Mesothelial cell of epicardium (in vitro differentiated cells): ENCODE measurements at regions not wholly inside any gene's neighbourhood (a gene's known extent, or its start where the extent isn't known, plus 50 kb on each side); places are given as distances from the start of the nearest gene placed in this dataset.
"Not testable (repeated sequence)": the region's sequence is repeated elsewhere in the genome, so short reads cannot be mapped to it uniquely, and the experiment has no call there.

Source experiments
- DNase-seq, 2 experiments: peaks; one replicate each; pipeline ENCODE4 v3.0.0; 2021; ENCODE audit warnings: low spot score in 2 of 2; ENCODE audit not compliant: unreplicated experiment in 2 of 2
- H3K27ac Mint-ChIP-seq: 2 replicates; pipeline ENCODE4 v1.8.0; 2021; ENCODE audit warnings: mixed read lengths
- H3K27me3 Mint-ChIP-seq: 2 replicates; pipeline ENCODE4 v1.8.0; 2021; ENCODE audit warnings: low read depth, mixed read lengths
- H3K36me3 Mint-ChIP-seq: 2 replicates; pipeline ENCODE4 v1.8.0; 2021; ENCODE audit warnings: mixed read lengths
- H3K4me1 Mint-ChIP-seq: 2 replicates; pipeline ENCODE4 v1.8.0; 2021; ENCODE audit warnings: mixed read lengths
- H3K4me3 Mint-ChIP-seq: 2 replicates; pipeline ENCODE4 v1.8.0; 2021; ENCODE audit warnings: mild to moderate bottlenecking, moderate library complexity, mixed read lengths
- H3K9me3 Mint-ChIP-seq: 2 replicates; pipeline ENCODE4 v1.8.0; 2021; ENCODE audit warnings: mixed read lengths
- TF ChIP-seq, protein P1 (sequence below): fragments of 200-600 bp; sonication (generic); IDR thresholded peaks from one replicate; pipeline ENCODE4 v1.5.0; 2021; ENCODE audit warnings: antibody characterized with exemption; ENCODE audit not compliant: unreplicated experiment

DNA sequence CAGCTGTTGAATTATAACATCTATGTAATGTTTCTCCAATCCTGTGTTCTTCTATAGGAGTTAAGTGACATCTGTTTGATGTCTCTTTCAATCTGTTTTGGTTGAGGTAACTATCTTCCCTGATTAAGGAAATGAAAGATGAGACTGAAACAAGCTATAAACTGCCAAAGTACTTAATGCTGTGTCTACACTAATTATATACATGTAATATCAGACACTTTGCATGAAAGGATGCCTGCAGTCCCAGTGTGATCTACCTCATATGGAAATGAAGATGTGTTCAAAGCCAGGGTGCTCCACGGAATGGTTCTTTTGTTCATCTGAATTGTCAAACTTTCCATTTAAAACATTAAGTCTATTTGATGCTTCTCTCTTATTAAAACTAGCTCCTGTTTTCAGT, 958.3 kb downstream of the GALC start:
- DNase-seq, result no peak
- no peaks in the 10 kb centered on the region for H3K36me3 Mint-ChIP-seq
- H3K27me3 Mint-ChIP-seq, result no peaks in the 10 kb centered on the region
- peaks cover 15% of the 10 kb centered on the region for H3K9me3 Mint-ChIP-seq
- no peak overlapping the region for H3K27ac Mint-ChIP-seq
- no peak overlapping the region for H3K4me3 Mint-ChIP-seq
- peaks cover 15% of the 10 kb centered on the region for H3K4me1 Mint-ChIP-seq
- TF ChIP-seq, protein P1, sequence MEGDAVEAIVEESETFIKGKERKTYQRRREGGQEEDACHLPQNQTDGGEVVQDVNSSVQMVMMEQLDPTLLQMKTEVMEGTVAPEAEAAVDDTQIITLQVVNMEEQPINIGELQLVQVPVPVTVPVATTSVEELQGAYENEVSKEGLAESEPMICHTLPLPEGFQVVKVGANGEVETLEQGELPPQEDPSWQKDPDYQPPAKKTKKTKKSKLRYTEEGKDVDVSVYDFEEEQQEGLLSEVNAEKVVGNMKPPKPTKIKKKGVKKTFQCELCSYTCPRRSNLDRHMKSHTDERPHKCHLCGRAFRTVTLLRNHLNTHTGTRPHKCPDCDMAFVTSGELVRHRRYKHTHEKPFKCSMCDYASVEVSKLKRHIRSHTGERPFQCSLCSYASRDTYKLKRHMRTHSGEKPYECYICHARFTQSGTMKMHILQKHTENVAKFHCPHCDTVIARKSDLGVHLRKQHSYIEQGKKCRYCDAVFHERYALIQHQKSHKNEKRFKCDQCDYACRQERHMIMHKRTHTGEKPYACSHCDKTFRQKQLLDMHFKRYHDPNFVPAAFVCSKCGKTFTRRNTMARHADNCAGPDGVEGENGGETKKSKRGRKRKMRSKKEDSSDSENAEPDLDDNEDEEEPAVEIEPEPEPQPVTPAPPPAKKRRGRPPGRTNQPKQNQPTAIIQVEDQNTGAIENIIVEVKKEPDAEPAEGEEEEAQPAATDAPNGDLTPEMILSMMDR, result no peak

DNA sequence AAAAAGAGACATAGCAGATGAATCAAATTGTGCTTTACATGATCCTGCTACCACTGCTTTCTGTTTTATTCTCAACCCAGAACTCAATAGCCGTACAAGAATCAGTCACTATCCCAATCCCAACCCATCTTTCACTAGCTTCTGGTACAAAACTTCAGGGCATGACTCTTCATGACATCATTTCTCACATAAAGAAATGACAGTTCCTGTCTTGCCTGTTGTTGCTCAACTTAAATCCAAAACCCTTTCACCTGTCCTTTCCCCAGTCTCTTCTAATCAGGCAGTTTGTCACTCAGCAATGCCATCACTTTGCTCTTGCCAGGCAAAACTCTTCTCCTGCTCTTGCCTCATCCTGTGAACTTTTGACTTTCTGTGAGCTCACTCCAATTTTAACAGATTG, 962.8 kb downstream of the GALC start:
- H3K9me3 Mint-ChIP-seq, result no peaks in the 10 kb centered on the region
- H3K4me1 Mint-ChIP-seq, result peaks cover 12% of the 10 kb centered on the region
- H3K4me3 Mint-ChIP-seq, result no peak overlapping the region
- no peaks in the 10 kb centered on the region for H3K27me3 Mint-ChIP-seq
- TF ChIP-seq, protein P1, result no peak
- H3K36me3 Mint-ChIP-seq, result no peaks in the 10 kb centered on the region
- no peak for DNase-seq
- no peak overlapping the region for H3K27ac Mint-ChIP-seq

DNA sequence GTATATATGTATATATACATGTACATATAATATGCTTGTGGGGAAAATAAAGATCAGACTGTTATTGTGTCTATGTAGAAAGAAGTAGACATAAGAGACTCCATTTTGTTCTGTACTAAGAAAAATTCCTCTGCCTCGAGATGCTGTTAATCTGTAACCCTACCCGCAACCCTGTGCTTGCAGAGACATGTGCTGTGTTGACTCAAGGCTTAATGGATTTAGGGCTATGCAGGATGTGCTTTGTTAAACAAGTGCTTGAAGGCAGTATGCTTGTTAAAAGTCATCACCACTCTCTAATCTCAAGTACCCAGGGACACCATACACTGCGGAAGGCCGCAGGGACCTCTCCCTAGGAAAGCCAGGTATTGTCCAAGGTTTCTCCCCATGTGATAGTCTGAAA, 972.9 kb downstream of the GALC start:
- DNase-seq, H3K4me1 Mint-ChIP-seq, H3K4me3 Mint-ChIP-seq, H3K27ac Mint-ChIP-seq, H3K36me3 Mint-ChIP-seq, H3K27me3 Mint-ChIP-seq: not testable (repeated sequence)
- H3K9me3 Mint-ChIP-seq, result peaks cover 20% of the 10 kb centered on the region

DNA sequence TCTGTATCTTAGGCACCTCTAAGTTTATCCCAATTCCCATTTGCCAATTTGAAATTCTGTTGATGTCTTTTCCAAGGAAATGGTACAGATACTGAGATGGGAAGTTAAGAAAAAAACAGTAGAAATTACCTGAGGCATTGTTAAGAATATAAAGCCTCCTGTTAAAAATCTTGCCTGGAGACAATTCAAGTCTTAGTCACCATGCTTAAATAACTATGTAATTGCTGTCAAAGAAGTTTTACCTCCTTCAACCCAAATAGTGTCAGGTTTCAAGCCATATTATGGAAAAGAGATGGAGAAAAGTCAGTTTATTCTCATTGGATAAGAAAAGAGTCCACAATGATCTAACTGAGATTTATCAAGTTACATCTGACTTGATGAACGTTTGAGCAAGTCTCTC, 974.7 kb downstream of the GALC start:
- H3K27ac Mint-ChIP-seq, result no peak overlapping the region
- H3K36me3 Mint-ChIP-seq, result no peaks in the 10 kb centered on the region
- H3K4me3 Mint-ChIP-seq, result no peak overlapping the region
- DNase-seq, result no peak
- H3K9me3 Mint-ChIP-seq, result peaks cover 20% of the 10 kb centered on the region
- no peaks in the 10 kb centered on the region for H3K27me3 Mint-ChIP-seq
- TF ChIP-seq, protein P1, result no peak
- H3K4me1 Mint-ChIP-seq, result no peaks in the 10 kb centered on the region

DNA sequence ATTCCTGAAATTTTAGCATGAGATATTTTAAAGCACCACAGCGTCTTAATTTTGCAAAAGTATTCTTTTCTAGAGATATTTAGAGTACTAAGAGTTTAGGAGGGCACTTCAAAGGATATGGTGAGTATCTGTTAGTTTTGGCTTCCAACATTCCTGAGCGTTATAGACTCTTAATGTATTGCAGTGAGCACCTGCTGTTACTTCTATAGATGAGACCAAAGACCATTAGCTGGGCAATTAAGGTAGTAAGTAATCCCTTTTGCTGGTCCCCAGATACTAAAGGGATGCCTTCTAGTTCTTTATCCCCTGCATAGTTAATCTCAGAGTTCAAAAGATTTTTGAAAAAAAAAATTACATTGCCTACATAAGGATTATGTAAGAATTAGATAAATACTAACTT, 975.6 kb downstream of the GALC start:
- peaks cover 20% of the 10 kb centered on the region for H3K9me3 Mint-ChIP-seq
- H3K27me3 Mint-ChIP-seq, result no peaks in the 10 kb centered on the region
- H3K36me3 Mint-ChIP-seq, result no peaks in the 10 kb centered on the region
- no peak overlapping the region for H3K27ac Mint-ChIP-seq
- no peak for DNase-seq
- no peak overlapping the region for H3K4me3 Mint-ChIP-seq
- H3K4me1 Mint-ChIP-seq, result no peaks in the 10 kb centered on the region
- TF ChIP-seq, protein P1, result no peak

DNA sequence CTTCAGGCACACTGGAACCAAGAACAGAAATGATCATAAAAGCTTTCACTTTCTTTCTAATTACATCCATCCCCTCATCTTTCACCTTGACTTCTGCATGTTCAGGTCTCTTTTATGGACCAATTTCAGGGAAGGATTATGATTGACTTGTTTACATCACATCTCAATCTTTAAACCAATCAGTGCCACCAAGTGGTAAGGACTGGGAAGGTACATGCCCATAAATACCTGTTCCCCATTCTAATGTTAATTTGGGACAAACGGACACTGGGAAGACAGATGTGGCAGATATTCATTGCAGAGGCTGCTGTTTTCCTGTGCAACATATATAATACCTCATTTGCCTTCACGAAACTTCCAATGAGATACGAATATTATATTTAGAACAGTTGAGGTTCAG, 978.1 kb downstream of the GALC start:
- no peak overlapping the region for H3K27ac Mint-ChIP-seq
- H3K36me3 Mint-ChIP-seq, result no peaks in the 10 kb centered on the region
- DNase-seq, result no peak
- peaks cover 7% of the 10 kb centered on the region for H3K9me3 Mint-ChIP-seq
- no peaks in the 10 kb centered on the region for H3K4me1 Mint-ChIP-seq
- H3K4me3 Mint-ChIP-seq, result no peak overlapping the region
- no peaks in the 10 kb centered on the region for H3K27me3 Mint-ChIP-seq
- TF ChIP-seq, protein P1, result no peak
